HG02623 (cell line): ENCODE measurements at regions not wholly inside any gene's neighbourhood (a gene's known extent, or its start where the extent isn't known, plus 50 kb on each side); places are given as distances from the start of the nearest gene placed in this dataset.
"Not testable (repeated sequence)": the region's sequence is repeated elsewhere in the genome, so short reads cannot be mapped to it uniquely, and the experiment has no call there.

Experiments used
- ATAC-seq: cut with Tn5 transposase; IDR thresholded peaks from one replicate; pipeline ENCODE4 v1.9.1; 2021; ENCODE audit warnings: moderate library complexity; ENCODE audit not compliant: unreplicated experiment

GRCh38 chr6:122207794-122208193 lies 191.7 kb upstream of the HSF2 start:
- no peak for ATAC-seq

GRCh38 chr6:122214605-122215318 lies 184.7 kb upstream of the HSF2 start:
- no peak for ATAC-seq

GRCh38 chr6:122220254-122220653 lies 179.2 kb upstream of the HSF2 start:
- ATAC-seq = no peak

- no peak for ATAC-seq
These were observed 176.7 kb upstream of the HSF2 start for GRCh38 chr6:122222761-122223160.

- ATAC-seq = no peak
These were observed 176.2 kb upstream of the HSF2 start for GRCh38 chr6:122223251-122223650.

- no peak for ATAC-seq
These were observed 160.6 kb upstream of the HSF2 start for GRCh38 chr6:122238861-122239260.

GRCh38 chr6:122246906-122247658 lies 152.4 kb upstream of the HSF2 start:
- no peak for ATAC-seq

GRCh38 chr6:122248001-122248669 lies 151.3 kb upstream of the HSF2 start:
- ATAC-seq = no peak

- ATAC-seq = no peak
These were observed 150.6 kb upstream of the HSF2 start for GRCh38 chr6:122248844-122249243.

GRCh38 chr6:122258839-122259238 lies 140.6 kb upstream of the HSF2 start:
- no peak for ATAC-seq

GRCh38 chr6:122264557-122264956 lies 134.9 kb upstream of the HSF2 start:
- no peak for ATAC-seq

- ATAC-seq = no peak
These were observed 133.7 kb upstream of the HSF2 start for GRCh38 chr6:122265755-122266154.

GRCh38 chr6:122268394-122268793 lies 131.1 kb upstream of the HSF2 start:
- ATAC-seq = no peak

- ATAC-seq = no peak
These were observed 122.8 kb upstream of the HSF2 start for GRCh38 chr6:122276637-122277036.

- not testable (repeated sequence) for ATAC-seq
These were observed 119.1 kb upstream of the HSF2 start for GRCh38 chr6:122280105-122281021.

GRCh38 chr6:122283884-122284283 lies 115.6 kb upstream of the HSF2 start:
- no peak for ATAC-seq

- no peak for ATAC-seq
These were observed 114.6 kb upstream of the HSF2 start for GRCh38 chr6:122284848-122285247.

- no peak for ATAC-seq
These were observed 114.0 kb upstream of the HSF2 start for GRCh38 chr6:122285292-122285913.

GRCh38 chr6:122286512-122286911 lies 112.9 kb upstream of the HSF2 start:
- ATAC-seq = no peak

GRCh38 chr6:122289762-122290539 lies 109.5 kb upstream of the HSF2 start:
- ATAC-seq = no peak
